GM21717 (cell line): ENCODE measurements at regions not wholly inside any gene's neighbourhood (a gene's known extent, or its start where the extent isn't known, plus 50 kb on each side); places are given as distances from the start of the nearest gene placed in this dataset.

Source experiments
- ATAC-seq: cut with Tn5 transposase; IDR thresholded peaks from one replicate; pipeline ENCODE4 v1.9.1; 2021; ENCODE audit warnings: mild to moderate bottlenecking, moderate library complexity; ENCODE audit not compliant: unreplicated experiment

GRCh38 chr1:8093221-8093980 lies 67.3 kb upstream of the ERRFI1 start:
- ATAC-seq, result no peak

- ATAC-seq, result no peak
Measured at GRCh38 chr1:8092657-8093056, 66.5 kb upstream of the ERRFI1 start.

- no peak for ATAC-seq
Measured at GRCh38 chr1:8091691-8092090, 65.6 kb upstream of the ERRFI1 start.

DNA sequence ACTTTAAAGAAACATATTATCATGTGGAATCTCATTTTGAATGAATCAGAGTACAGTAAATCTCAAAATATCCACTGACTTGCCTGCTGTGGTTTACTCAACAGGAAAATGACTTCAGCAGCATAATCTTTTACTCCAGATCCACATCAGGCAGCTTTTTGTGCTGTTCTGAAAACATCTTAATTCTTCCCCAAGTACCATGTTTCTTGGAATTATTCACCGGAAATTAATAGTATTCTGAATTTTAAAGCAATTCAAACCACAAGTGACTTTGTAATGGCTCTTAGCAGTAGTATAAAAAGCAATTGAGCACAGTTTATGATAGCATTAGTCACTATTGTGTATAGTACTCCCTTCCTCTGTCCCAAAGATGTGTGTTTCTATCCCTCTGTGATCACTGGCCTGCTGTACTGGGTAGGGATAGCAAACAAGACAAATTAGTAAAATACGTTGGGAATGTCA lies 64.2 kb upstream of the ERRFI1 start:
- no peak for ATAC-seq

DNA sequence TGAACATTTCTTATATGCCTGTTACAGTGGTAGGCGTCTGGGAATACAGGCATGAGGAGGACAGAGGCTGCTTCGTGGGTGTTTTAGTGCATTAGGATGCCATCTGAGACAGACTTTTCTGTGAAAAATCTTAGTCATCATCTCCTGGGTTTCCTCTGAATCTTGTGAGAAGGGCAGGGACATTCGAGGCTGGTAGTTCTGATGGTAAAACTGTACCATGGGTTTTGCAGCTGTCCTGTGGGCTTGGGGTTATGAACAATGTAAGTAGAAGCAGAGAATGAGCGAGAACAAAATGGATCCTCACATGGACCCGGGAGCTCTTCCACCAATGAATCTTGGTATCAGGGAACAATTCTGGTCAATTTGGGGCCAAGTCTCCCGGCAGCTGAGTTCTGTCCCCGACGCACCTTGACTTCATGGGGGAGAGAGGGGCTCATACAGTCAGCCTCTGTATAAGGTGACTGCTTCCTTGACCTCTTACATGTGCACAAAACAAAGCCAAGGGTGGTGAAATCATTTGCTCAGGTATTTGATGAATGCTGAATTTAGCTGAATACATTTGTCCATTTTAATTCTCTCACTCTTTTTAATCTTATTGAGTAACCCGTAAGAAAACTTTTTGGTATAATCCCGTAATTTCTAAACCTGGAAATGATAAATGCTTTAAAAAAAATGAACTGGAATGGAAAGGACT lies 63.6 kb upstream of the ERRFI1 start:
- ATAC-seq, result no peak

DNA sequence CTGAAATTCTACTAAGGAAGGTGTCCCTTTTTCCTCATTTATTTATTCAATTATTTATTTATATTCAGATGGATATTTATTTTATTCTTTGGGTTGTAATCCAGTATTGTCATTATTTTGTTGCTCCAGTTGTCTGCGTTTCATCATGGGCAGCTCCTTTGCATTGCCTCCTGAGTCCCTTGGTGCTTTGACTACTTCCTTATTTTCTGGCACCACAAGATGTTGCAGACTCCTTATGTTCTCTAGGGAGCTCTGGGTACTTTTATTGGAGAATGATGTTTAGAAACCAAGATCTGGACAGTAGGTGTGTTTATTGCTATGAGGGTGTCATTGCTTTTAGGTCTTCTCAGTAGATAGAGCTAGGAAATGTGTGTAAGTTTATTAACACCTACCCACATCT lies 59.9 kb upstream of the ERRFI1 start:
- ATAC-seq, result no peak

DNA sequence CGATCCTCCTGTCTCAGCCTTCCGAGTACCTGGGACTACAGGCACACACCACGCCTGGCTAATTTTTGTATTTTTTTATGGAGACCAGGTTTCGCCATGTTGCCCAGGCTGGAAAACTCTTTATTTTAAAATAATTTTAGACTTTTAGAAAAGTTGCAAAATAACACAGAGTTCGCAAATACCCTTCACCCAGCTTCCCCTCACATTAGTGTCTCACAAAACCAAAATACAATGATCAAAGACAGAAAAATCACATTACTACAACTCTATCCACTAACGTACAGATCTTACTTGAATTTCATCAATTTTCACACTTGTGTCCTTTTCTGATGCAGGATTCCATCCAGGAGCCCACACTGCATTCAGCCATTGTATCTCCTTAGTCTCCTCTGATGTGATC lies 58.8 kb upstream of the ERRFI1 start:
- ATAC-seq, result no peak

DNA sequence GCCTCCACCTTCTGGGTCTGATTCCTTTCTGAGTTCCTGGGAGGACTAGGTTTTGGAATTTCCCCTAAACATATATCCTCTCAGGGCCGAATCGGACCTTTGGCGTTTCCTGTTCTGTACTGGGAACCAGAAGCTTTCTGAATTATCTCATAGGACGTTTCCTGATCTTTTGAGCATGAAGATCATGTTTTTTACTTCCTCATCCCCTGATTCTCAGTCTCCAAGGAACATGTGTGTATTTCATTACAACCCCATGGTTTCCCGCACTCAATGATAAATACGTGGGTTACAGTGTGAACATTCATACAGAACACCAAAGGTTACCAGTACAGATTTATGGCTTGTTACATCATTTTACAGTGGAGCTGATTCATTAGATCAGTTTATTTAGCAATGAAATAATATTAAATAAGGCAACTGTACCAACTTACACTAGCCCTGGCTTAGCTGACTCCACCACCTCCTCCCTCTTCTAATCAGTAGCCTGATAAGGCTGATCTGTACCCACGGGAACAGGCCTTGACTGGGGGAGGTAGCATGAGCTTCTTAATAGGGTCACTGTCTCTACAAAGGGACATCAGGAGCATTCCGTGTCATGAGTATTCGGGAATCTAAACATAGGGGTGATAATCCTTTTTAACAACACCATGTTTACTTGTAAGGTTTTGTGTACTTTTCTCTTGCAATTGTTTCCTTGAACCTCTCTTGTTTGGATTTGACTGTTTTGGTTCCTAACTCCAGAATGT lies 57.8 kb upstream of the ERRFI1 start:
- no peak for ATAC-seq

GRCh38 chr1:8082945-8083344 lies 56.8 kb upstream of the ERRFI1 start:
- no peak for ATAC-seq

GRCh38 chr1:8078176-8078671 lies 52.1 kb upstream of the ERRFI1 start:
- ATAC-seq, result no peak

- no peak for ATAC-seq
Measured at GRCh38 chr1:8077602-8078001, 51.5 kb upstream of the ERRFI1 start.

GRCh38 chr1:8077120-8077573 lies 51.0 kb upstream of the ERRFI1 start:
- no peak for ATAC-seq

- no peak for ATAC-seq
Measured at GRCh38 chr1:8076176-8076575, 50.1 kb upstream of the ERRFI1 start.
